ENCODE measurements at regions not wholly inside any gene's neighbourhood (a gene's known extent, or its start where the extent isn't known, plus 50 kb on each side); places are given as distances from the start of the nearest gene placed in this dataset.

DNA sequence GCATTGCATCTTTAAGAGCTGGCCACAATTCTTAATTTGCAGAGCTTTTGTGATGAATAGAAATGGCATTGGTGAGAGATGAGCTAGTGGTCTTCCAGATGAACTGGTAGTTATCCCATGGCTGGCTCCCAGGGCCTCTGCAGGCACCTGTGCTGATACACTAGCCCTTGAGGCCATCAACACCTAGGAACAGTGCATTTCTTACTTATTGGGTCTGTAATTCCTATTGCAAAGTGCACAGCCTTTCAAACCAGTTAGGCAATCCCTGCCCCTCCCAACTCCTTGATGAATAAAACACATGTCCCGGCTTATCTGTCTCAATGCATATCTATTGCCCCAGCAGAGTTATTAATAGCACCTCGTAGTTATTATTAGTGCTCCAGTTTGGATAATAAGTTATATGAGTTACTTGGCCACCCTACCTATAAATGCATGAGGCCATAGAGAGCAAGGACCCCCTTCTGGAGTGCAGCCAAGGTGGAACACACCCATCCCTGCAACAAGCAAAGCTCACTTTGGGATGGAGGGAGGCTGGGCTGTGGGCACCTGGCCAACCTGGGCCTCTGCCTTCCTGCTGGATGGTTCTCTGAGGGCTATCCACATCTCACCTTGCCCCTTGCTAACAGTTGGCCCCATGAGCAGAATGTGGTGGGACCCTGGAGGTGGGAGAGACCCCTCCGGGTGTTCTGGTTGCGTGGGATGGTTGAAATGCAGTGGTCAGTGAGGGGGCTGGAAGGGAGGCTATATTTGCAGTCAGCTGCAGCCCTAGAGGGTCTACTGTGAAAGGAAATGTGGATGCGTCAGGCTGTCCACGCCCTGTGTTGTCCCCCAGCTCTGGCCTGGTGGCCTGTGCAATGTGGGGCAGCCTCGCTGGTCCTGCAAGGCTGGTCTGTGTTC is 455.9 kb upstream of the HS6ST1 start:
- TF ChIP-seq CTCF (conservative IDR thresholded peaks at IDR 0.05; ENCODE audit: low read depth, low read length) (no peak), EZH2phosphoT487 (IDR thresholded peaks at IDR 0.05; ENCODE audit: borderline replicate concordance, low read length) (no peak), EZH2 (IDR thresholded peaks at IDR 0.05; ENCODE audit: low read length, unreplicated experiment) (no peak)
